Fibroblast of the aortic adventitia (primary cell): ENCODE measurements at regions not wholly inside any gene's neighbourhood (a gene's known extent, or its start where the extent isn't known, plus 50 kb on each side); places are given as distances from the start of the nearest gene placed in this dataset. TPM values are rescaled to one million over a fixed set of nuclear protein-coding genes. Genes with fewer than 3 reads are reported as not detected.

Source experiments
- small RNA-seq: library from RNA; depleted of rRNA; stranded (forward); fragments of <200 nt; gene quantifications from one replicate; pipeline ENCODE3, GENCODE V24; 2012

Small RNAs in the stretch of these regions (small RNA-seq; reads per million reads assigned to genes)
- gene RF00012 = not detected
